Lower leg skin (tissue), 3 donors: ENCODE measurements at regions not wholly inside any gene's neighbourhood (a gene's known extent, or its start where the extent isn't known, plus 50 kb on each side); places are given as distances from the start of the nearest gene placed in this dataset.

Experiments
- POLR2A ChIP-seq, 2 donors: fragments of 450-650 bp; IDR thresholded peaks; one replicate each; pipeline ENCODE4 v1.6.1; 2016 to 2017; ENCODE audit warnings: antibody characterized with exemption in 2 of 2, mild to moderate bottlenecking in 1 of 2, moderate library complexity in 1 of 2
- TF ChIP-seq, protein P1 (sequence below), 3 donors: fragments of 450-650 bp; IDR thresholded peaks; one replicate each; pipeline ENCODE4 v1.5.1; 2016; ENCODE audit warnings: antibody characterized with exemption in 3 of 3, mild to moderate bottlenecking in 3 of 3, moderate library complexity in 2 of 3

DNA sequence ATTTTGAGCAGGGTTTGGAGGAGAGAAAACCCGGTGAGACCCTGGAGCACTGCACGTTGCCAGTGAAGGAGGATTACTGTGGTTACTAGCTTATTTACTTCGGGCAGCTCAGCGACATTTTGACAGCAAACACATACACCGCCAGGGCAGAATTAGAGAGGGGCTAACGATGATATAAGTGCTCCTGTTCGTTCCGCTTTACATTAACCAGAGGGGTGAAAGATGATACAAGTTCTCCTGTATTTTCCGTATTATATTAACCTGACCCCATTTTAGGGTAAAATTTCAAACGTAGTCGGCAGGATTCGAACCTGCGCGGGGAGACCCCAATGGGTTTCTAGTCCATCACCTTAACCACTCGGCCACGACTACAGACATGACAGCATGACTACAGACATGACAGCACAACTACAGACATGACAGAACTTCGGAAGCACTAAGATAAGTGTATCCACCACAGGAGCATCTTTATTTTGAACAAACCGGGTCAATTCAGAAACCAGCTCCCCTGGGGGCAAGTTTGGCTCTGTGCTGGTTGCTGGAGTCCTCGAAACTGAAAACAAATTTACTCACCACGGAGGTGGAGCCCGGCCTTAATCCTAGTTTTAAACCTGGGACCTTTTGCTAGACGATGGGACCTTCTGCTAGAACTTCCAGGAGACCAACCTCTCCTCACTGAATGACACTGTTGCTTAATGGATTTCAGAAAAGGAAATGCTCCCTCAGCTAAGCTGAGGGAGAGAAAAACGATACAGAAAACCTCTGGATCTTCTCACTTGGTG is 80.4 kb upstream of the ZNF184 start:
- TF ChIP-seq, protein P1, sequence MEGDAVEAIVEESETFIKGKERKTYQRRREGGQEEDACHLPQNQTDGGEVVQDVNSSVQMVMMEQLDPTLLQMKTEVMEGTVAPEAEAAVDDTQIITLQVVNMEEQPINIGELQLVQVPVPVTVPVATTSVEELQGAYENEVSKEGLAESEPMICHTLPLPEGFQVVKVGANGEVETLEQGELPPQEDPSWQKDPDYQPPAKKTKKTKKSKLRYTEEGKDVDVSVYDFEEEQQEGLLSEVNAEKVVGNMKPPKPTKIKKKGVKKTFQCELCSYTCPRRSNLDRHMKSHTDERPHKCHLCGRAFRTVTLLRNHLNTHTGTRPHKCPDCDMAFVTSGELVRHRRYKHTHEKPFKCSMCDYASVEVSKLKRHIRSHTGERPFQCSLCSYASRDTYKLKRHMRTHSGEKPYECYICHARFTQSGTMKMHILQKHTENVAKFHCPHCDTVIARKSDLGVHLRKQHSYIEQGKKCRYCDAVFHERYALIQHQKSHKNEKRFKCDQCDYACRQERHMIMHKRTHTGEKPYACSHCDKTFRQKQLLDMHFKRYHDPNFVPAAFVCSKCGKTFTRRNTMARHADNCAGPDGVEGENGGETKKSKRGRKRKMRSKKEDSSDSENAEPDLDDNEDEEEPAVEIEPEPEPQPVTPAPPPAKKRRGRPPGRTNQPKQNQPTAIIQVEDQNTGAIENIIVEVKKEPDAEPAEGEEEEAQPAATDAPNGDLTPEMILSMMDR (IDR thresholded peaks at IDR 0.05): no peak
- no peak for TF ChIP-seq POLR2A (IDR thresholded peaks at IDR 0.05)
